AG09309 (cell line): ENCODE measurements at regions not wholly inside any gene's neighbourhood (a gene's known extent, or its start where the extent isn't known, plus 50 kb on each side); places are given as distances from the start of the nearest gene placed in this dataset.

ENCODE experiments used
- DNase-seq: peaks from one replicate; pipeline ENCODE4 v3.0.0-alpha.2; 2010; ENCODE audit warnings: low read depth
- H3K4me3 ChIP-seq: 2 replicates; pipeline ENCODE4 v1.5.1; 2011; ENCODE audit warnings: mild to moderate bottlenecking, low read depth, low read length, moderate library complexity; ENCODE audit not compliant: control insufficient read depth
- CTCF ChIP-seq: IDR thresholded peaks from 2 replicates; pipeline ENCODE4 v1.5.1; 2011; ENCODE audit warnings: mild to moderate bottlenecking, low read depth, low read length, inconsistent platforms; ENCODE audit not compliant: insufficient read depth, control insufficient read depth; ENCODE audit errors: missing control alignments

- DNase-seq: no peak
- no peak for TF ChIP-seq CTCF
- H3K4me3 ChIP-seq: no peak overlapping the region
Observed at GRCh38 chr1:19011845-19012231, 55.4 kb upstream of the IFFO2 start.

- no peak overlapping the region for H3K4me3 ChIP-seq
- TF ChIP-seq CTCF: no peak
- DNase-seq: peak; percentile 94
Observed at GRCh38 chr1:19010995-19011844, 54.7 kb upstream of the IFFO2 start.

GRCh38 chr1:19010503-19010902, 54.0 kb upstream of the IFFO2 start:
- DNase-seq: no peak
- TF ChIP-seq CTCF: no peak
- no peak overlapping the region for H3K4me3 ChIP-seq

- peak; percentile 38 for DNase-seq
- H3K4me3 ChIP-seq: no peak overlapping the region
- no peak for TF ChIP-seq CTCF
Observed at GRCh38 chr1:19009882-19010321, 53.4 kb upstream of the IFFO2 start.

- H3K4me3 ChIP-seq: no peak overlapping the region
- TF ChIP-seq CTCF: no peak
- no peak for DNase-seq
Observed at GRCh38 chr1:19009126-19009881, 52.8 kb upstream of the IFFO2 start.

- no peak for DNase-seq
- no peak overlapping the region for H3K4me3 ChIP-seq
- no peak for TF ChIP-seq CTCF
Observed at GRCh38 chr1:19007491-19008441, 51.3 kb upstream of the IFFO2 start.
